CD4-positive, alpha-beta T cell treated with Interferon gamma for 1 hour (primary cell): ENCODE measurements at regions not wholly inside any gene's neighbourhood (a gene's known extent, or its start where the extent isn't known, plus 50 kb on each side); places are given as distances from the start of the nearest gene placed in this dataset.
"Not testable (repeated sequence)": the region's sequence is repeated elsewhere in the genome, so short reads cannot be mapped to it uniquely, and the experiment has no call there.

ENCODE experiments used
- DNase-seq: peaks from one replicate; pipeline ENCODE4 v3.0.0-alpha.2; 2020

GRCh38 chr3:43236008-43236407 is 50.3 kb upstream of the SNRK start:
- no peak for DNase-seq

GRCh38 chr3:43233062-43233461 is 53.3 kb upstream of the SNRK start:
- DNase-seq: no peak

GRCh38 chr3:43231276-43232000 is 54.9 kb upstream of the SNRK start:
- DNase-seq: no peak

GRCh38 chr3:43229865-43230264 is 56.5 kb upstream of the SNRK start:
- not testable (repeated sequence) for DNase-seq

- not testable (repeated sequence) for DNase-seq
These were observed 58.7 kb upstream of the SNRK start for GRCh38 chr3:43227685-43228084.

GRCh38 chr3:43224405-43225073 is 61.8 kb upstream of the SNRK start:
- no peak for DNase-seq

- DNase-seq: no peak
These were observed 62.5 kb upstream of the SNRK start for GRCh38 chr3:43223670-43224364.

- DNase-seq: peak; percentile 25
These were observed 63.8 kb upstream of the SNRK start for GRCh38 chr3:43222590-43222989.

- no peak for DNase-seq
These were observed 65.3 kb upstream of the SNRK start for GRCh38 chr3:43221076-43221475.

- DNase-seq: no peak
These were observed 66.7 kb upstream of the SNRK start for GRCh38 chr3:43219616-43220015.

- no peak for DNase-seq
These were observed 67.4 kb upstream of the SNRK start for GRCh38 chr3:43218921-43219320.

- DNase-seq: no peak
These were observed 68.2 kb upstream of the SNRK start for GRCh38 chr3:43218156-43218555.

- DNase-seq: no peak
These were observed 68.7 kb upstream of the SNRK start for GRCh38 chr3:43217633-43218032.

GRCh38 chr3:43217206-43217605 is 69.1 kb upstream of the SNRK start:
- no peak for DNase-seq

- DNase-seq: no peak
These were observed 70.6 kb upstream of the SNRK start for GRCh38 chr3:43215663-43216275.

- no peak for DNase-seq
These were observed 71.2 kb upstream of the SNRK start for GRCh38 chr3:43215138-43215537.

- no peak for DNase-seq
These were observed 71.7 kb upstream of the SNRK start for GRCh38 chr3:43214616-43215015.

GRCh38 chr3:43213631-43214030 is 72.7 kb upstream of the SNRK start:
- DNase-seq: no peak

GRCh38 chr3:43212914-43213611 is 73.3 kb upstream of the SNRK start:
- DNase-seq: no peak

GRCh38 chr3:43211681-43212080 is 74.7 kb upstream of the SNRK start:
- no peak for DNase-seq

GRCh38 chr3:43210049-43211027 is 76.0 kb upstream of the SNRK start:
- no peak for DNase-seq

- no peak for DNase-seq
These were observed 78.7 kb upstream of the SNRK start for GRCh38 chr3:43207628-43208085.
